ENCODE measurements at regions not wholly inside any gene's neighbourhood (a gene's known extent, or its start where the extent isn't known, plus 50 kb on each side); places are given as distances from the start of the nearest gene placed in this dataset.

DNA sequence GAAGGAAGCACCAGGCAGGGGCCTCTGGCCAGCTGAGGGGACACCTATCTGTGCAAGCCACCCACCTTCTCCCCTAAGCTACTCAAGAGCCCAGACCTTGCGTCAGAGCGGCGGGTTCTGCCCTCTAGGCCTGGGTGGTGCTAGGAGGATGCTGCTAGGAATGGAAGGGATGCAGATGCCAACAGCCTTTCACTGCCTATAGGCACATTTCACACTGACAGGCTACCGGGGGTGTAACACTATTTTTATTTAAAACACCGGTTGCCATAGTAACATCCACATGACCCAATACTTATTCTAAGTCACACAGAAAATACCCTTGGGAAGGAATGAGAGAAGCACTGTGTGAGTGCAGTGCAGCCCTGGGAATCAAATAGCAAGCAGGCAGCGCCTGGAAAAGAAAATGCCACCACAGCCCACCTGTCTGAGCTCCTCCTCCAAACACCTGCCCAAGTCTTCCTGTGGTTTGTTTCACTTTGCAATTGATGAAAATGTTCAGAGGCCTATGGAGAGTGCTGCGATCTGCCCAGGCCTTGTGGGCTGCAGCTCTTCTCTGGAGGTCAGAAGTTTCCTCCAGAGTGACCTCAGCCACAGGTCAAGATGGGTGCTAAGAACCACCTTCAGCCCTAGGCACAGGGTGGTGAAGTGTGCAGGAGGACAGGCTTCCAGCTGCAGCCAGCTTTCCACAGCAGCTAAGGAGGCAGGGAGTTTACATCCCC, 113.5 kb upstream of the TOPAZ1 start:
- no peak overlapping the region for H4K5ac ChIP-seq (ENCODE audit: insufficient read length, low read depth, low read length)
- no CpG with 5 or more reads among the region's 7 CpGs for WGBS (ENCODE audit: extremely low coverage, insufficient read length, low lambda C conversion rate)
- H3K14ac ChIP-seq (ENCODE audit: insufficient read depth, low read length), result peak overlapping the region; percentile 87
- H3K79me2 ChIP-seq (ENCODE audit: insufficient read depth, low read length), result no peaks in the 10 kb centered on the region
- no peak overlapping the region for H2AK5ac ChIP-seq (ENCODE audit: insufficient read length, low read length)
- H2BK20ac ChIP-seq (ENCODE audit: low read depth, low read length, poor library complexity, severe bottlenecking), result no peak overlapping the region
- H2BK15ac ChIP-seq (ENCODE audit: low read depth, low read length), result no peak overlapping the region
- no peaks in the 10 kb centered on the region for H3K23me2 ChIP-seq (ENCODE audit: insufficient read length, low read depth, low read length, poor library complexity, severe bottlenecking)
- H3K23ac ChIP-seq (ENCODE audit: insufficient read length, low read depth, low read length), result no peak overlapping the region
- peaks cover 16 to 18% of the 10 kb centered on the region in 2 experiments for H3K4me1 Mint-ChIP-seq
- H3K27me3 Mint-ChIP-seq (ENCODE audit: low read depth), result peaks cover 4% of the 10 kb centered on the region
- no peaks in the 10 kb centered on the region for H3K79me1 ChIP-seq (ENCODE audit: insufficient read depth, low read depth, low read length, poor library complexity, severe bottlenecking)
- peak; percentile 43 for DNase-seq
- no peaks in the 10 kb centered on the region; the same call in 1 of the 2 replicates for H3K4me1 ChIP-seq (ENCODE audit: insufficient read depth, low read length)
- H2AFZ ChIP-seq (ENCODE audit: low read length), result no peak overlapping the region
- no peak overlapping the region for H3K4ac ChIP-seq (ENCODE audit: low read depth, low read length)
- H2BK12ac ChIP-seq (ENCODE audit: insufficient read length, low read depth, low read length), result no peak overlapping the region
- peak overlapping the region; percentile 6 to 93 (median 83); a peak in 5 of 7 replicates for H3K27ac Mint-ChIP-seq
- no peaks in the 10 kb centered on the region for H3K27me3 ChIP-seq (ENCODE audit: insufficient read depth, low read length)
- no peak overlapping the region for H3T11ph ChIP-seq (ENCODE audit: low read length)
- H4K91ac ChIP-seq (ENCODE audit: insufficient read length, low read depth, low read length), result no peak overlapping the region
- no peak overlapping the region for H4K8ac ChIP-seq (replicated peaks; ENCODE audit: insufficient read length, low read depth, low read length)
- H3K4me2 ChIP-seq (ENCODE audit: insufficient read depth, insufficient read length, low read length), result no peak overlapping the region
- H3K56ac ChIP-seq (ENCODE audit: insufficient read length, low read depth, low read length), result no peak overlapping the region
- H2BK5ac ChIP-seq (ENCODE audit: insufficient read length, low read length), result no peak overlapping the region
- H3K9me3 Mint-ChIP-seq, result no peaks in the 10 kb centered on the region; a peak in 1 of 5 replicates
- H3K27ac ChIP-seq (ENCODE audit: insufficient read length, low read depth, low read length), result no peak overlapping the region
- TF ChIP-seq, protein P1, sequence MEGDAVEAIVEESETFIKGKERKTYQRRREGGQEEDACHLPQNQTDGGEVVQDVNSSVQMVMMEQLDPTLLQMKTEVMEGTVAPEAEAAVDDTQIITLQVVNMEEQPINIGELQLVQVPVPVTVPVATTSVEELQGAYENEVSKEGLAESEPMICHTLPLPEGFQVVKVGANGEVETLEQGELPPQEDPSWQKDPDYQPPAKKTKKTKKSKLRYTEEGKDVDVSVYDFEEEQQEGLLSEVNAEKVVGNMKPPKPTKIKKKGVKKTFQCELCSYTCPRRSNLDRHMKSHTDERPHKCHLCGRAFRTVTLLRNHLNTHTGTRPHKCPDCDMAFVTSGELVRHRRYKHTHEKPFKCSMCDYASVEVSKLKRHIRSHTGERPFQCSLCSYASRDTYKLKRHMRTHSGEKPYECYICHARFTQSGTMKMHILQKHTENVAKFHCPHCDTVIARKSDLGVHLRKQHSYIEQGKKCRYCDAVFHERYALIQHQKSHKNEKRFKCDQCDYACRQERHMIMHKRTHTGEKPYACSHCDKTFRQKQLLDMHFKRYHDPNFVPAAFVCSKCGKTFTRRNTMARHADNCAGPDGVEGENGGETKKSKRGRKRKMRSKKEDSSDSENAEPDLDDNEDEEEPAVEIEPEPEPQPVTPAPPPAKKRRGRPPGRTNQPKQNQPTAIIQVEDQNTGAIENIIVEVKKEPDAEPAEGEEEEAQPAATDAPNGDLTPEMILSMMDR (conservative IDR thresholded peaks at IDR 0.05), result no peak
- no peak overlapping the region for H3K9ac ChIP-seq (ENCODE audit: extremely low read depth, insufficient read length, low read length)
- H3K9me3 ChIP-seq (ENCODE audit: control insufficient read depth, low read depth, low read length), result no peaks in the 10 kb centered on the region
- no peaks in the 10 kb centered on the region for H3K36me3 Mint-ChIP-seq (ENCODE audit: insufficient read depth in 1 of 3, low read depth in 3 of 3)
- H4K20me1 ChIP-seq (ENCODE audit: control insufficient read depth, insufficient read depth, insufficient read length), result no peaks in the 10 kb centered on the region
- H3K4me3 Mint-ChIP-seq, result no peak overlapping the region
- H3K18ac ChIP-seq (ENCODE audit: insufficient read length, low read depth, low read length), result peak overlapping the region; percentile 87
- no peak overlapping the region for H2BK120ac ChIP-seq (ENCODE audit: low read depth, low read length, poor library complexity, severe bottlenecking)

Data from H9 (cell line).